ENCODE measurements at regions not wholly inside any gene's neighbourhood (a gene's known extent, or its start where the extent isn't known, plus 50 kb on each side); places are given as distances from the start of the nearest gene placed in this dataset.
A peak's percentile ranks its signal among the peaks of the same experiment; 100 is the strongest.

DNA sequence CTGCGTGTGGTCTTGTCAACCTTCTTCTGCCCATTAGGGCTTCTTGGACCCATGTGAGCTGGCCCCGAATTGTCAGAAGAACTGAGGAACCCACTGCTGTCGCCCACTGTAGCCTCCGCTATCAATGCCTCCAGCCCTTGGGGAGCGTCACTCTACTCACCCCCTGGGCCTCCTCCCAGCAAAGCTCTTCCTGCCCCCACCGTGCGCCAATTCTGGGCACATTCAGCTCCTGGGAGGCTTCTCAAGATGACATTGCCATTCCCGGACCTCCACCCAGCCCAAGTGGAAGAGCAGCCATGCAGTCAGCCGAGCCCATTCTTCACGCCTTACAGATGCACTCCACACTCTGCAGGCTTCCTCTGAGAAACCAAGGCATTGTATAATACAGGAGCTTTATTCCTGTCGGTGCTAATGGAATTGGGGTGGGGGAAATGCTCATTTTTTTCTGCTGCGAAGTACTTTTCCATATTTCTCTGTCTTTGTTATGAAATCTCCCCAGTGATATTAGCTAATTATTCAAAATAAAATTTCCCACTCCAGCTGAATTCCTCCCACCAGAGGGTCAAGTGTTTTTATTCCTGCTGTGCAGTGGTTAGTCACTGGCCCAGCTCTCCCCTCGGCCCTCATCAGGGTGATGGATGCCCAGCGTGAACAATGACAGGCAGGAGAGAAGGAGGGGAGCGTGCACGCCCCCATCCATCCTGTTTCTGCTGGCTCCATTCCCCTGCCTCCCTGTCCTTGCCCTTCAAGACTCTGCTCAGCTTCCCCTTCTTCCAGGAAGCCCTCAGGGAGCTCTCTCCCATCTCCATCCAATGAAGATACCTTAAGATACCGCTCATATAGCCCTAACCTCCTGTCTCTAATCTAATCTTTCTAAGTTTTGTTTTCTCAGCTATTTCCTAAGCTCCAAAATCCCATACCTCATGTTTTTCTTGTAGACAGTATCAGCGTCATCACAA lies 87.7 kb downstream of the C16orf95 start:
- no peak for DNase-seq (ENCODE audit: low read depth)

DNA sequence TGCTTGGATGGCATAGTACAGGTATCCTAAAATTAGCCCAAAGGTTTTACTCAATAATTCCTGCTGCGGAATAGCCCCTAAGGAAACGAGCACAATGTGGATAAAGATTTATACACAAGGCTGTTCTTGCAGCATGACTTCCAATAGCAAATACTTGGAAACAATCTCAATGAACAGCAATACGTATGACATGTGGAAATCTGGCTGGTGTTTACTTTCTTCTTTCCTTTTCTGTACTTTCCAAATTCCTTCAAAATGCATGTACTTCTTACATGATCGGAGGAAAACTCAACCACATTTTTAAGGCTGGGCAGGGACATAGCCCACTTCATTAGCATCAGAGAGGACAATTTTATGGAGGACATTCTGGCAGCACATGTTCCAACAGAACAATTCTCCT lies 86.6 kb downstream of the C16orf95 start:
- no peak for DNase-seq (ENCODE audit: low read depth)

- no peak for DNase-seq (ENCODE audit: low read depth)
These were observed 85.9 kb downstream of the C16orf95 start for GRCh38 chr16:87231295-87231694.

GRCh38 chr16:87231911-87232310 lies 85.3 kb downstream of the C16orf95 start:
- DNase-seq (ENCODE audit: low read depth) = no peak

DNA sequence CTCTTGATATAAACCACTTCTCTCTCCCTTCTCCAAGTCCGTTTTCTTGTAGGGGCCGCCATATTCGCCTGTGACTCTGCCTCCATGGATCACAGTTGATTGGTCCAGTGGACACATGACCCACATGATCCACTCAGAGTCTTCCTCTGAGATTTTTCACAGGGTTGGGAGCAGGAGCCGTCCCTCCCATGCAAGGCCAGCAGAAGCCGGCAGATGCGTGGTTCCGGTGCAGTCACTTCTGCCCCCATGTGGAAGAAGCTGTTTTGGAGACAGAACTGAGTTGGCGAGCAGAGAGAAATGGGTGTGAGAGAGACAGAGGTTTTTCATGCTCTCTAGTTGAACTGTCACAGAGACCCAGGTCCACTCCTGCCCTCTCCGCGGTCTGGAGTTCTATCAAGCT lies 83.3 kb downstream of the C16orf95 start:
- peak; percentile 48 for DNase-seq (ENCODE audit: low read depth)

DNA sequence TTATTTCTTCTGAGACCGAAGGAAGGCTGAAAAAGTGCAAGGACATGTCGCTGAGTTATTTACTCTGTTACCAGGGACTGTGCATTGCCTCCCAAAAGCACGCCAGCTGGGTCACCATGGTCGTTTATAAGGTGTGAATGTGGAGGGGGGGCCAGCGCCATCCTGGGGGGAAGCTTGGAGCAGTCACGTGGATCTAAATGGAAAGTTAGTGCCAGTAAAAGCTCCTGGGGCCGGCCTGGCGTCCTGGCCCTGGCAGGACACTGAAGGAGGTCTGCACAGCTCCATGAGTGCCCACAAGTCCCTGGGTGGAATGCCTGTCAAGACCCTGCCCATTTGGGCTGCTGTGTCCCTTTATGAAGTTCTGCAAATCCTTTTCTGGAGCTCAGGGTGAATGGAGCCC lies 82.6 kb downstream of the C16orf95 start:
- DNase-seq (ENCODE audit: low read depth) = no peak

GRCh38 chr16:87235810-87236515 lies 81.2 kb downstream of the C16orf95 start:
- no peak for DNase-seq (ENCODE audit: low read depth)

- DNase-seq (ENCODE audit: low read depth) = no peak
These were observed 80.6 kb downstream of the C16orf95 start for GRCh38 chr16:87236516-87237115.

DNA sequence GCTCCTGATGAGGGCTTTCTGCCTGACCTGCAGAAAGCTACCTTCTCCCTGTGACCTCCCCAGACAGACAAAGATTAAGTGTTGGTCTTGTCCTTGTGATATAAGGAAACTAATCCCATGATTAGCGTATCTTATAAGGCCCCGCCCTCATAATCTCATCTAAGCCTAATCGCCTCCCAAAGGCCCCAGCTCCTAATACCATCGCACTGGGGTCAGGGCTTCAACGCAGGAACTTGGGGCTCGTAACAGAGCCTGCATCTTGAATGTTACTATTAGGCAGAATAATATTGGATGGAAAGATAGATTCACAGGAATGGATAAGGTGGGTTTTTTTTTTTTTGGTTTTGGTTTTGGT lies 78.9 kb downstream of the C16orf95 start:
- no peak for DNase-seq (ENCODE audit: low read depth)

DNA sequence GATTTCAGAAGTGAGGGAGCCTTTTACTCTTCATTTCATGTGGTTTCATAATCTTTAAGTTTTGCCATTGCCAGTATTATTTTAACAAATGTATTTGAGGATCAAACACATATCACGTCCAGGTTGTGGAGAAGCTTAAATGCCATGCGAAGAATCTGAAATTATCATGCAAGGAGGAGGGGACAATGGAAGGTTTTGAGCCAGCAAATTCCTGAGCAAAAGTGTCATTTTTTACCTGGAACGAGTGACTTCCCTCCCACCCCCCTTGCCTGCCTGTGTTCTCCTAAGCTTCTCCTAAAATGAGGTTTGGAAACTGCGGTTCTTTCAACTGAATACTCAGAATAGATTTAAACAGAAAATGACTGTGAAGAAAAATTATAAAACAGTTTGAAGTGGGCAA lies 77.6 kb downstream of the C16orf95 start:
- no peak for DNase-seq (ENCODE audit: low read depth)

DNA sequence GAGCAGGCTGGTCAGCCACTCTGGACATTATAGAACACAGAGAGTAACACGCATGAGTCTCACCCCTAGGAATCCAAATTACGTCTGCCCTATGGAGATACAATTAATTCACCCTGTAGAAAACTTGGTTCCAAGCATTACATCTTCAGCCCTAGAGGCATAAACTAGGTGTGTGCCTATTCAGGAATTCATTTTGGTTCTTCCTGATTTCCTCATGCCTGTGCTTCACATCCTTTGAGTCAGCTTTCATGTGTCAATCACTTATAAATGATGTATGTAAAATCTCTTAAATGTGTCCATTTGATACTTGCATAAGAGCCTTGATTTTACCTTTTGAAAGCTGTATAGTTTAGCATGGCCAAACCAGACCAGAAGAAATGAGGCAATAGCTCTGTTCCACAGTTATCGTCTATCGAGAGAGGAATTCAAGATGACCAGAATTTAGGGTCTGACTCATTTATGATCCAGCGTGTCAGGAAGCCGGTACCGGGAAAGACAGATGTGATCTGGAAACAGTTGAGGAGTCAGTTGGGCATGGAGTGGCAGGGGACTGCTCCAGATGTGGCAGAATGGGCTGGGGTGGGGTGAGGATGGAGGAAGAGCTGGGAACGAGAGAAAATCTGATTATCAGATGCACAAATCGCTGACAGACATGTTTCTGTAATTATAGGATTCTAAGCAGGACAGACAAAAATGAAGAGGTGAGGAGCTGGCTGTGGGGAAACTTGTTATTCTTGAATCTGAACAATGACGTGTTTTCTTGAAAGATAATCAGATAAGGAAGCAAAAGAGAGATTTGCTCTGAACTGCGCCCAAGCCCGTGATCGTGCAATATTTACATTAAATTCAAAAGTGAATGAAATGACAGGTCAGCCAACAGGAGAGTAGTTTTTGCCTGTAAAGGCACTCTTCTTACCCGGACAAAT lies 76.7 kb downstream of the C16orf95 start:
- peak; percentile 64 for DNase-seq (ENCODE audit: low read depth)

DNA sequence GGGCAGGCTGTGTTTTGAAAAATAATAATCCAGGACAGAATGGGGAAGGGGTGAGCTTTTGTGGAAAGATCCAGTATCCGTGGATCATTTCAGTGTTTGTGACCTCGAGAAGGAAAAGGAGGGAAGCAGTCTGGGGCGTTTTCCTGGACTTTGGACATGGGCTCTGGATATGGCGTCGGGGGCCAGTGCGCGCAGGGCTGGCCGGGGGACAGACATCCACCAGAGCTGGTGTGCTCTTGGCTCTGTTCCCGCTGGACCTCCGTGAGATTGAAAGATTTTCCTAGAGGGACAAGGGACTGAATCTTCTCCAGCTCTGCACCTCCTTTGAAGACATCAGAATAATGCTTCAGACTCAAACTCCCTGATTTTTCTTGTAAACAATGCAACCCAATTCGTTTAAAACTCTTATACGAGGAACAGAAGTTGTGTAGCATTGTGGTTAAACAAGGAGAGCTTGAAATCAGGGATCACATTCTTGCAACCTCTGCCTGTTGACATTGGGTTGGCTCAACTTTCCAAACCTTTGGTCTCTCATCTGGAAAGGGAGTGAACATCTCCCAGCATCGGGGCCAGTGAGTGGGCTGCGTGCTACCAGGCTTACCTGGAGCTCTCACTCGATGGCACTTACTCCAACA lies 75.9 kb downstream of the C16orf95 start:
- no peak for DNase-seq (ENCODE audit: low read depth)

- no peak for DNase-seq (ENCODE audit: low read depth)
These were observed 73.7 kb downstream of the C16orf95 start for GRCh38 chr16:87243478-87243877.

DNA sequence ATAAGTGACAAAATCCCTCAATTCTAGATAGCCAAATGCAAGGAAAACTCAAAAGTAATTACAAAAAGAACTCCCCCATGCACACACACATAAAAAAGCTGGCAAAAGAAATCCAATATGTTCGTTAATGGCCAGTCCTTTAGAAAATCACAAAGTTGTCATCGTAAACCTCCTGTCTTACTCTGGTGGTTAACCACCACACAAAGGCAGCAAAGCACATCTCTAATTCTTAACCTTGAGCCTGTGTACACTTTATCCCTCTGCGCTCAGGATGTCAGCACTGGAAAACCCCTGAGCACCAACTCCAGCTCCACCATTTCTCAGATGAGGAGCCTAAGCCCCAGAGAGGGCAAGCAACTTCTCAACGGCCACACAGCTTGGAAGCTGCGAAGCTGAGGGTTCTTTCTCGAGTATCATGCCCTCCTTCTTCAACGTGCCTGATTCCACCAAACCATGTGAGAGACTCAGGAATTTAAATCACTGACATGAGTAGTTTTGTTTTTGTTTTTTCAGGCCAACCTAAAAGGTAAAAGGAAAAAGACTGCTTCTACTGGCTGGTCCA lies 72.5 kb downstream of the C16orf95 start:
- no peak for DNase-seq (ENCODE audit: low read depth)

GRCh38 chr16:87245511-87245910 lies 71.7 kb downstream of the C16orf95 start:
- DNase-seq (ENCODE audit: low read depth) = no peak

DNA sequence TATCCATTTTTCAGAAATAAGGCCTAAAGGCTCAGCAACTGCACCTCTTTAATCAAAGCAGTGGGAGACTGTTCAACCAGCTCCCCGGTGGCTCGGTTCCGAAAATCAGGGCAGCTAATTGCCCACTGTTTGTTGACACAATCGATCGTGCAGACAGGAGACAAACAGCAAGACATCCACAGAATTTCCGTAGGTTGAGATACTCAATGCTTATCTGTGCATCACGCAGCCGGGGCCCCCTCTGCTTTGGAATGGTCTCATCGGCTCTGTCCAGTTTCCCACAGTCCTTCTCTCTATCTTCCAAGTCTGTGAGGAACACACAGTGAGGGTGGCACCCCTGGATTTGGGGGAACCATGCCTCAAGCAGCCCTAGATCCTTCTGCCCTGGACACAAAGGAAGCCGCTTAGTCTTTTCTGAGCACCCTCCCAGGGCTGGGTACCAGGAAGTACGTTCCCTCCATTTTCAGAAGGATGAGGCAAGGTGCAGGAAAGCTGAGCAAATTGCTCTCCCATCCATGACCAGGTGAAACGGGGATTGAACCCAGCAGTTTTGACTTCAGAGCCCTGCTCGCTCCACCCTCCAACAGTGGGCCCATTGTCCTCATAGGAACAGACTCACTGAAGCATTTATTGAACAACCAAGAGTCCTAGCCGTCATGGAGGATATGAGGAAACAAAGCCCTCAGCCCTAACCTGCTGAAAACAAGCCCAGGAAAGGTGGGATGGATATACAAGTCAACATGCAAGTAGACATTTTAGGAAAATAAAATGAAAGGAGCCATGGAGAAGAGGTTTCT lies 70.7 kb downstream of the C16orf95 start:
- no peak for DNase-seq (ENCODE audit: low read depth)

DNA sequence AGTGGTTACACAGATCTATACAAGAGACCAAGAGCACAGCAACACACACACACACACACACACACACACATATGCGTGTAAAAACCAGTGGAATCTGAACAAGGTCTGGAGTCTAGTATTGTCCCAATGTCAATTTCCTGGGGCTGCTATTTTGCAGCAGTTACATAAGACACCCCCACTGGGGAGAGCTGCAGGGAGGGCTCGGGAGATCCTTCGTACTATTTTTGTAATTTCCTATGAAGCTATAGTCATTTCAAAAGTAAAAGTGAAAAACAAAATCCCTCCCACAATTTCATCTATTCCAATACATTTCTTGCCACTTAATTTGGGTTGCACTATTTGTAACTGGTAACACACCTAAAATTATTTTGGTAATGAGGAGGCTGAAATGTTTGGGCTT lies 68.5 kb downstream of the C16orf95 start:
- DNase-seq (ENCODE audit: low read depth) = no peak

GRCh38 chr16:87249425-87249824 lies 67.8 kb downstream of the C16orf95 start:
- no peak for DNase-seq (ENCODE audit: low read depth)

DNA sequence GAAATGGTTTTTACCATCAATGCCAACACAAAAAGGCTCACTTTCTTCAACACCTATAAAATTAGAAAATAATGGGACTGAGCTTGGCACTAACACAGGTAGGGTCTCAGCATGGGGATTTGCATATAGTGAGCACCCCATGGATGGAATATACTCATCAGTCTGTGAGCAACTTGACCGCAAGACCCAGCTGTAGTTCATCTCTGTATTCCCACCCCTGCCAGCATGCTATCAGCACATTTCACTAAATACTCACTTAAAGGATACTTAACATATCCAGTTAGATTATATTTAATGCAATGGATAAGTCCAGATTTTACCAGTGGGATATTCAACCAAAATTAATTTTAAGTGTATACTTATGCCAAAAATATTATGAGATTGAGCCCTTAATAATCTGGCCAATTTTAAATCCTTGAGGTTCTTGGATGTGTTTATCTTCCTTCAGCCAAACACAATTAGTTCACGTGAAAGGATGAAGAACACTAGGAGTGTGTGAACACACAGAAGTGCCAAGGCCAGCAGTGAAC lies 66.7 kb downstream of the C16orf95 start:
- DNase-seq (ENCODE audit: low read depth) = no peak

Data from ELR (cell line).